H54 (cell line): ENCODE measurements at regions not wholly inside any gene's neighbourhood (a gene's known extent, or its start where the extent isn't known, plus 50 kb on each side); places are given as distances from the start of the nearest gene placed in this dataset.

Source experiments
- DNase-seq: peaks from one replicate; pipeline ENCODE4 v3.0.0; 2011; ENCODE audit warnings: low spot score, mixed read lengths; ENCODE audit not compliant: insufficient read length
- FAIRE-seq: peaks from 3 replicates; lab custom pipeline; 2011; peaks lifted over from hg19 to GRCh38; lab: Jason Lieb, UNC
- POLR2A ChIP-seq: IDR thresholded peaks from 2 replicates; pipeline ENCODE4 v1.6.1; 2011; ENCODE audit warnings: low read depth, mild to moderate bottlenecking, low read length

GRCh38 chr4:160947653-160948052 is 1216.1 kb downstream of the FSTL5 start:
- TF ChIP-seq POLR2A: no peak
- no peak for FAIRE-seq
- DNase-seq: no peak

- DNase-seq: no peak
- no peak for TF ChIP-seq POLR2A
- FAIRE-seq: no peak
Observed at GRCh38 chr4:160956875-160957274, 1206.9 kb downstream of the FSTL5 start.

- TF ChIP-seq POLR2A: no peak
- FAIRE-seq (no peak), DNase-seq (no peak)
Observed at GRCh38 chr4:160969925-160970324, 1193.9 kb downstream of the FSTL5 start.

GRCh38 chr4:160980091-160980490 is 1183.7 kb downstream of the FSTL5 start:
- DNase-seq (no peak), FAIRE-seq (no peak)
- no peak for TF ChIP-seq POLR2A

GRCh38 chr4:160981083-160981482 is 1182.7 kb downstream of the FSTL5 start:
- FAIRE-seq (no peak), DNase-seq (no peak)
- TF ChIP-seq POLR2A: no peak

GRCh38 chr4:160983035-160983434 is 1180.8 kb downstream of the FSTL5 start:
- DNase-seq (no peak), FAIRE-seq (no peak)
- no peak for TF ChIP-seq POLR2A

GRCh38 chr4:161002386-161002785 is 1161.4 kb downstream of the FSTL5 start:
- FAIRE-seq (no peak), DNase-seq (no peak)
- TF ChIP-seq POLR2A: no peak

- no peak for DNase-seq
- no peak for TF ChIP-seq POLR2A
- no peak for FAIRE-seq
Observed at GRCh38 chr4:161003418-161004057, 1160.3 kb downstream of the FSTL5 start.

- FAIRE-seq (no peak), DNase-seq (no peak)
- TF ChIP-seq POLR2A: no peak
Observed at GRCh38 chr4:161005746-161006145, 1158.1 kb downstream of the FSTL5 start.

GRCh38 chr4:161008527-161008926 is 1155.3 kb downstream of the FSTL5 start:
- DNase-seq (no peak), FAIRE-seq (no peak)
- no peak for TF ChIP-seq POLR2A

GRCh38 chr4:161010227-161010626 is 1153.6 kb downstream of the FSTL5 start:
- no peak for DNase-seq
- TF ChIP-seq POLR2A: no peak
- no peak for FAIRE-seq
